ENCODE measurements at regions not wholly inside any gene's neighbourhood (a gene's known extent, or its start where the extent isn't known, plus 50 kb on each side); places are given as distances from the start of the nearest gene placed in this dataset.
"Not testable (repeated sequence)": the region's sequence is repeated elsewhere in the genome, so short reads cannot be mapped to it uniquely, and the experiment has no call there.

GRCh38 chr10:65100146-65100545, 1578.9 kb downstream of the REEP3 start:
- Mint-ChIP-seq H3K27me3 (ENCODE audit: low read depth) (no peaks in the 10 kb centered on the region), H3K36me3 (ENCODE audit: insufficient read depth) (no peaks in the 10 kb centered on the region), H3K9me3 (peaks cover 10% of the 10 kb centered on the region), H3K4me3 (no peak overlapping the region), H3K4me1 (ENCODE audit: low read depth) (no peaks in the 10 kb centered on the region)
- DNase-seq (no peak), ATAC-seq (no peak)

DNA sequence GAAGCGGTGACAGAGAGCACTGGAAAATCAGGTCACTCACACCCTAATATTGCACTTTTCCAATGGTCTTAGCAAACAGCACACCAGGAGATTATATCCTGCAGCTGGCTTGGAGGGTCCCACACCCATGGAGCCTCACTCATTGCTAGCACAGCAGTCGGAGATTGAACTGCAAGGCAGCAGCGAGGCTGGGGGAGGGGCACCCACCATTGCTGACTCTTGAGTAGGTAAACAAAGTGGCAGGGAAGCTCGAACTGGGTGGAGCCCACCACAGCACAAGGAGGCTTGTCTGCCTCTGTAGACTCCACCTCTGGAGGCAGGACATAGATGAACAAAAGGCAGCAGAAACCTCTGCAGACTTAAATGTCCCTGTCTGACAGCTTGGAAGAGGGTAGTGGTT, 1579.7 kb downstream of the REEP3 start:
- ATAC-seq; DNase-seq; H3K36me3 Mint-ChIP-seq (ENCODE audit: insufficient read depth); H3K4me1 Mint-ChIP-seq (ENCODE audit: low read depth); H3K27me3 Mint-ChIP-seq (ENCODE audit: low read depth); H3K4me3 Mint-ChIP-seq: not testable (repeated sequence)
- peaks cover 11% of the 10 kb centered on the region for H3K9me3 Mint-ChIP-seq

- no peaks in the 10 kb centered on the region for H3K4me1 Mint-ChIP-seq (ENCODE audit: low read depth)
- H3K27me3 Mint-ChIP-seq (ENCODE audit: low read depth), result no peaks in the 10 kb centered on the region
- H3K9me3 Mint-ChIP-seq, result peaks cover 29% of the 10 kb centered on the region
- ATAC-seq (no peak), DNase-seq (no peak)
- no peak overlapping the region for H3K4me3 Mint-ChIP-seq
- H3K36me3 Mint-ChIP-seq (ENCODE audit: insufficient read depth), result no peaks in the 10 kb centered on the region
Observed at GRCh38 chr10:65110009-65110408, 1588.8 kb downstream of the REEP3 start.

- not testable (repeated sequence) for H3K36me3 Mint-ChIP-seq (ENCODE audit: insufficient read depth); H3K4me1 Mint-ChIP-seq (ENCODE audit: low read depth); DNase-seq; H3K4me3 Mint-ChIP-seq; ATAC-seq; H3K27me3 Mint-ChIP-seq (ENCODE audit: low read depth)
- peaks cover 25% of the 10 kb centered on the region for H3K9me3 Mint-ChIP-seq
Observed at GRCh38 chr10:65111059-65111458, 1589.9 kb downstream of the REEP3 start.

DNA sequence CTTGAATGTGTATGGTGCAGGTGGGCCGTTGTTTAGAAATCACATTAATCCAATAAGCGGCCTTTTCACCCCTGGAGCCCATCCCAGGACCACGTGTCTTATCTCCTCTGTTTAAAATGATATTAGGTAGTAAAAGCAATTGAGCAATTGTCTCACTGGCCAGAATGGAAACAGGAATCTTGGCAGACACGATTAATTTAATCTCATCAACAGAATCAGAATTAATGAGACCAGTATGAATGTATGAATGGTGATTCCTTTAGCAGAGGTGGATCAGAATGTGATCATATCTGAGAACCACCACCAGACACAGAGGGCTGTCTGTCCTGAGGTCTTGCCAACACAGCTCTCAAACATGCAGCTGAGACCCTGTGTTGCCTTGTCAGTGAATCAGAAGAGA, 1591.4 kb downstream of the REEP3 start:
- Mint-ChIP-seq H3K27me3 (ENCODE audit: low read depth) (no peaks in the 10 kb centered on the region), H3K4me1 (ENCODE audit: low read depth) (no peaks in the 10 kb centered on the region), H3K9me3 (peaks cover 25% of the 10 kb centered on the region), H3K36me3 (ENCODE audit: insufficient read depth) (no peaks in the 10 kb centered on the region), H3K4me3 (no peak overlapping the region)
- DNase-seq (no peak), ATAC-seq (no peak)

DNA sequence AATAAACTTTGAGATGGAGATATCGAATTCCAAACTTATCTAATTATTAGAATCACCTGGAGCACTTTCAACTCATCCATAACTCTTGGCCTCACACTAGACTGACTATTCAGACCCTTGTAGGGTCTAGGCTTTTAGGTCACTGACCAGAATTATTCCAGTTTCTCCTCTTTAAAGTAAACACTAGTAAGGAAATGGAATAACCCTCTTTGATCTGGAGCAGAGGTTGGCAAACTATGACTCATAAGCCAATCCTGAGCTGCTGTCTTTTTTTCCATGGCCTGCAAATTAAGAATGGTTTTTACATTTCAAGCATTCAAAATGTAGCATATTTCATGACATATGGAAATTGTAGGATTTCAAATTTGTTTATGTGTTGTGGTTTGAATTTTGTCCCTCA, 1601.9 kb downstream of the REEP3 start:
- H3K4me3 Mint-ChIP-seq, result no peak overlapping the region
- H3K27me3 Mint-ChIP-seq (ENCODE audit: low read depth), result no peaks in the 10 kb centered on the region
- DNase-seq (no peak), ATAC-seq (no peak)
- H3K9me3 Mint-ChIP-seq, result peaks cover 22% of the 10 kb centered on the region
- no peaks in the 10 kb centered on the region for H3K36me3 Mint-ChIP-seq (ENCODE audit: insufficient read depth)
- no peaks in the 10 kb centered on the region for H3K4me1 Mint-ChIP-seq (ENCODE audit: low read depth)

GRCh38 chr10:65125212-65125611, 1604.0 kb downstream of the REEP3 start:
- no peak for DNase-seq
- Mint-ChIP-seq H3K4me3 (no peak overlapping the region), H3K9me3 (peaks cover 24% of the 10 kb centered on the region), H3K27me3 (ENCODE audit: low read depth) (no peaks in the 10 kb centered on the region), H3K4me1 (ENCODE audit: low read depth) (no peaks in the 10 kb centered on the region), H3K36me3 (ENCODE audit: insufficient read depth) (no peaks in the 10 kb centered on the region)
- no peak for ATAC-seq

- Mint-ChIP-seq H3K9me3 (peaks cover 18% of the 10 kb centered on the region), H3K4me1 (ENCODE audit: low read depth) (no peaks in the 10 kb centered on the region), H3K27me3 (ENCODE audit: low read depth) (no peaks in the 10 kb centered on the region), H3K4me3 (no peak overlapping the region), H3K36me3 (ENCODE audit: insufficient read depth) (no peaks in the 10 kb centered on the region)
- DNase-seq (no peak), ATAC-seq (no peak)
Observed at GRCh38 chr10:65126288-65126687, 1605.1 kb downstream of the REEP3 start.

DNA sequence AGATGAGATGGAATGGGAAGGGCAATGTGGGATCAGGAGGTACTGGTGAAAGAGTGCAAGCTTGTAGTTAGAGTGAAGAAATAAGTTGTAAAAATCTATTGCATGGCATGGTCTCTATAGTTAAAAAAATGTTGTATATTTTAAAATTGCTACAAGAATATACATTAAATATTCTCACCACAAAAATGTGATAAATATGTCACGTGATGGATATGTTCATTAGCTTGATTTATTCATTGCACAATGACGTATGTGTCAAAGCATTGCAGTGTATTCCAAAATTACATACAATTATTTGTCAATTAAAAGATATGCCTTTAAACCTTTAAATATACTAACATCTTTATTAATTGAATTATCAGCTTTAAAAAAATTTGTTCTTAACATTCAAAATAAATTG, 1607.1 kb downstream of the REEP3 start:
- Mint-ChIP-seq H3K4me1 (ENCODE audit: low read depth) (no peaks in the 10 kb centered on the region), H3K36me3 (ENCODE audit: insufficient read depth) (no peaks in the 10 kb centered on the region), H3K27me3 (ENCODE audit: low read depth) (no peaks in the 10 kb centered on the region), H3K9me3 (peaks cover 11% of the 10 kb centered on the region), H3K4me3 (no peak overlapping the region)
- ATAC-seq, result no peak
- DNase-seq, result no peak

- ATAC-seq, result no peak
- no peak for DNase-seq
- no peaks in the 10 kb centered on the region for H3K4me1 Mint-ChIP-seq (ENCODE audit: low read depth)
Observed at GRCh38 chr10:65130162-65130758, 1609.1 kb downstream of the REEP3 start.

GRCh38 chr10:65133652-65134051, 1612.5 kb downstream of the REEP3 start:
- Mint-ChIP-seq H3K27me3 (ENCODE audit: low read depth) (no peaks in the 10 kb centered on the region), H3K36me3 (ENCODE audit: insufficient read depth) (no peaks in the 10 kb centered on the region), H3K9me3 (peaks cover 3% of the 10 kb centered on the region), H3K4me3 (no peak overlapping the region), H3K4me1 (ENCODE audit: low read depth) (no peaks in the 10 kb centered on the region)
- DNase-seq, result no peak
- ATAC-seq, result no peak

More at GRCh38 chr10:65130162-65130758, 1609.1 kb downstream of the REEP3 start:
- peaks cover 7% of the 10 kb centered on the region for H3K9me3 Mint-ChIP-seq
- H3K36me3 Mint-ChIP-seq (ENCODE audit: insufficient read depth), result no peaks in the 10 kb centered on the region
- H3K4me3 Mint-ChIP-seq, result no peak overlapping the region
- H3K27me3 Mint-ChIP-seq (ENCODE audit: low read depth), result no peaks in the 10 kb centered on the region

- no peaks in the 10 kb centered on the region for H3K36me3 Mint-ChIP-seq (ENCODE audit: insufficient read depth)
- DNase-seq, result no peak
- H3K4me1 Mint-ChIP-seq (ENCODE audit: low read depth), result no peaks in the 10 kb centered on the region
- ATAC-seq, result no peak
- no peak overlapping the region for H3K4me3 Mint-ChIP-seq
- no peaks in the 10 kb centered on the region for H3K27me3 Mint-ChIP-seq (ENCODE audit: low read depth)
- H3K9me3 Mint-ChIP-seq, result no peaks in the 10 kb centered on the region
Observed at GRCh38 chr10:65135508-65135907, 1614.3 kb downstream of the REEP3 start.

GRCh38 chr10:65142641-65143435, 1621.6 kb downstream of the REEP3 start:
- Mint-ChIP-seq H3K4me3 (no peak overlapping the region), H3K36me3 (ENCODE audit: insufficient read depth) (no peaks in the 10 kb centered on the region), H3K9me3 (peaks cover 4% of the 10 kb centered on the region), H3K27me3 (ENCODE audit: low read depth) (no peaks in the 10 kb centered on the region), H3K4me1 (ENCODE audit: low read depth) (no peaks in the 10 kb centered on the region)
- DNase-seq, result no peak
- ATAC-seq, result no peak

DNA sequence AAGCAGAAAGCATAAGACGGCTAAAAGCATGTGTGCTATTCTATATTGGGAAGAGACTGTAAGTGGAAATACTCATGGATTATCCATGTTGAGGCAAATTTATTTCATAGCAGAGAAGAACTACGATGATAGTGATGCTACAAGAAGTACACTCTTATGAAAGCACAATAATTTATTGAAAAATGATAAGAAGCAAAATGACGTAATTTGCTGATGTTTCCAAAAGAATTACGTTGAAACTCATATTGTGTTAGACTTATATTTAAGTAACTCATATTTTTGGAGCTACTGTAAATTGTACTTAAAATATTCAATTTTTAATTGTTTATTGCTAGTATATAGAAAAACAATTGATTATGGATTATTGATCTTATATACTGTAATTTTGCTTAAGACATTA, 1622.5 kb downstream of the REEP3 start:
- ATAC-seq (no peak), DNase-seq (no peak)
- Mint-ChIP-seq H3K36me3 (ENCODE audit: insufficient read depth) (no peaks in the 10 kb centered on the region), H3K27me3 (ENCODE audit: low read depth) (no peaks in the 10 kb centered on the region), H3K4me3 (no peak overlapping the region), H3K9me3 (peaks cover 4% of the 10 kb centered on the region), H3K4me1 (ENCODE audit: low read depth) (no peaks in the 10 kb centered on the region)

- Mint-ChIP-seq H3K9me3 (peaks cover 8% of the 10 kb centered on the region), H3K36me3 (ENCODE audit: insufficient read depth) (no peaks in the 10 kb centered on the region), H3K4me1 (ENCODE audit: low read depth) (no peaks in the 10 kb centered on the region), H3K4me3 (no peak overlapping the region), H3K27me3 (ENCODE audit: low read depth) (no peaks in the 10 kb centered on the region)
- ATAC-seq (no peak), DNase-seq (no peak)
Observed at GRCh38 chr10:65149878-65150277, 1628.7 kb downstream of the REEP3 start.

Data from activated T-cell treated with anti-CD3 and anti-CD28 coated beads, Interleukin-2, amount 50 U/mL, for 4 hours (primary cell).